ENCODE measurements at regions not wholly inside any gene's neighbourhood (a gene's known extent, or its start where the extent isn't known, plus 50 kb on each side); places are given as distances from the start of the nearest gene placed in this dataset.

- intact Hi-C loops (cut with DNase I), result no loop called here
Observed at GRCh38 chr11:82606738-82607137, 126.9 kb downstream of the FAM181B start.

DNA sequence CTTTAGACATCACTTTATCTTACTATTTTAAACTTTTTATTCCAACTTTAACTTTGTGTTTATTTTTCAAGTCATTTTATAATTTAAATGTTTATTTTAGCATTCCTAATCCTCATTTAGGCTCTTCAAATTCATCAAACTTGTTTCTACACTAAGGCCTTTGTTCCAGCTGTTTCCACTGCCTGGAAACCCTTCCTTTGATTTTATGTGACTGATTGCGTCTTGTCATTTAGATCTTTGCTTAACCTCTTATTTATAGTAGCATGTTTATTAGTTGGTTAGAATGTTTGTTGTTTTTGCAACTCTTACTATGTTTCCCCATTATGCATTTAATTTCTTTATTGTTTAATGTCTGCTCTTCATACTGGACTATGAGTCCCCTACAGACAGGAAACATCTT, 132.0 kb downstream of the FAM181B start:
- Histone ChIP-seq H3K4me1 (ENCODE audit: control insufficient read depth, insufficient read depth, low read length) (no peaks in the 10 kb centered on the region), H3K27me3 (ENCODE audit: control insufficient read depth, insufficient read depth) (no peaks in the 10 kb centered on the region), H3K4me3 (ENCODE audit: low read length) (no peak overlapping the region), H3K9me3 (ENCODE audit: control insufficient read depth, low read length) (no peaks in the 10 kb centered on the region), H3K27ac (ENCODE audit: low read length) (no peak overlapping the region)
- DNase-seq (no peak), ATAC-seq (no peak)
- 74% methylated on average over 1 of the region's 1 CpG for WGBS
- intact Hi-C loops (cut with DNase I), result no loop called here

More at GRCh38 chr11:82606738-82607137, 126.9 kb downstream of the FAM181B start:
- WGBS, result 84% methylated on average over 1 of the region's 1 CpG
- DNase-seq (no peak), ATAC-seq (no peak)
- no peak overlapping the region for H3K27ac ChIP-seq (ENCODE audit: low read length)
- H3K4me1 ChIP-seq (ENCODE audit: control insufficient read depth, insufficient read depth, low read length), result no peaks in the 10 kb centered on the region
- H3K4me3 ChIP-seq (ENCODE audit: low read length), result no peak overlapping the region
- no peaks in the 10 kb centered on the region for H3K9me3 ChIP-seq (ENCODE audit: control insufficient read depth, low read length)
- H3K27me3 ChIP-seq (ENCODE audit: control insufficient read depth, insufficient read depth), result no peaks in the 10 kb centered on the region

DNA sequence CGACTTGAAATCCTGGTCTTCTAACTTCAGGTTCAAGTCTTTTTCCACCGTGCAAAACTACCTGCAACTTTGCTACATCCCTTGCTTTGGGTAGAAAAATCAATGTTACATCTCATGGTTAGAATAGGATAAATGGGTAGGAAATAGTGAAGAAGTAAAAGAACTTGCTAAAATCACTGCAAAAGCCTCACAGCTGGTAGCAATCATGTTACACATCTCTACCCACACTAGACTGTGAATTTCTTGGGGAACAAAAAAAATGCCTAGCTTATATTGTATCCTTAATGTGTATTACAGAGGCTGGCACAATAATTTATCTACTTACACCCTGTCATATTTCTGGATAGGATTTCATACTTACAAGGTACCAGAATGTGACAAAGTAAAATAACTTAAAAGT, 133.8 kb downstream of the FAM181B start:
- 80% methylated on average over 2 of the region's 2 CpGs for WGBS
- ATAC-seq, result no peak
- intact Hi-C loops (cut with DNase I), result no loop called here

GRCh38 chr11:82586581-82586980, 147.1 kb downstream of the FAM181B start:
- Histone ChIP-seq H3K27me3 (ENCODE audit: control insufficient read depth, insufficient read depth) (no peaks in the 10 kb centered on the region), H3K4me3 (ENCODE audit: low read length) (no peak overlapping the region), H3K4me1 (ENCODE audit: control insufficient read depth, insufficient read depth, low read length) (no peaks in the 10 kb centered on the region), H3K9me3 (ENCODE audit: control insufficient read depth, low read length) (no peaks in the 10 kb centered on the region), H3K27ac (ENCODE audit: low read length) (no peak overlapping the region)
- no peak for ATAC-seq
- WGBS, result 54% methylated on average over 3 of the region's 3 CpGs
- intact Hi-C loops (cut with DNase I), result no loop called here
- DNase-seq, result no peak

More for the DNA sequence above, 133.8 kb downstream of the FAM181B start:
- Histone ChIP-seq H3K4me1 (ENCODE audit: control insufficient read depth, insufficient read depth, low read length) (no peaks in the 10 kb centered on the region), H3K4me3 (ENCODE audit: low read length) (no peak overlapping the region), H3K27me3 (ENCODE audit: control insufficient read depth, insufficient read depth) (no peaks in the 10 kb centered on the region), H3K9me3 (ENCODE audit: control insufficient read depth, low read length) (no peaks in the 10 kb centered on the region), H3K27ac (ENCODE audit: low read length) (no peak overlapping the region)
- DNase-seq, result no peak

GRCh38 chr11:82577246-82577645, 156.4 kb downstream of the FAM181B start:
- H3K9me3 ChIP-seq (ENCODE audit: control insufficient read depth, low read length), result no peaks in the 10 kb centered on the region
- H3K27ac ChIP-seq (ENCODE audit: low read length), result no peak overlapping the region
- 81% methylated on average over 5 of the region's 5 CpGs for WGBS
- ATAC-seq (no peak), DNase-seq (no peak)
- H3K27me3 ChIP-seq (ENCODE audit: control insufficient read depth, insufficient read depth), result no peaks in the 10 kb centered on the region
- intact Hi-C loops (cut with DNase I), result no loop called here
- H3K4me1 ChIP-seq (ENCODE audit: control insufficient read depth, insufficient read depth, low read length), result no peaks in the 10 kb centered on the region
- H3K4me3 ChIP-seq (ENCODE audit: low read length), result no peak overlapping the region

- no peak for ATAC-seq
- intact Hi-C loops (cut with DNase I), result no loop called here
Observed at GRCh38 chr11:82560836-82561235, 172.8 kb downstream of the FAM181B start.

GRCh38 chr11:82559609-82560008, 174.1 kb downstream of the FAM181B start:
- DNase-seq (no peak), ATAC-seq (no peak)
- Histone ChIP-seq H3K27ac (ENCODE audit: low read length) (no peak overlapping the region), H3K4me1 (ENCODE audit: control insufficient read depth, insufficient read depth, low read length) (no peaks in the 10 kb centered on the region), H3K27me3 (ENCODE audit: control insufficient read depth, insufficient read depth) (no peaks in the 10 kb centered on the region), H3K9me3 (ENCODE audit: control insufficient read depth, low read length) (no peaks in the 10 kb centered on the region), H3K4me3 (ENCODE audit: low read length) (no peak overlapping the region)
- WGBS, result 62% methylated on average over 2 of the region's 2 CpGs
- intact Hi-C loops (cut with DNase I), result no loop called here

More at GRCh38 chr11:82560836-82561235, 172.8 kb downstream of the FAM181B start:
- Histone ChIP-seq H3K27me3 (ENCODE audit: control insufficient read depth, insufficient read depth) (no peaks in the 10 kb centered on the region), H3K27ac (ENCODE audit: low read length) (no peak overlapping the region), H3K4me1 (ENCODE audit: control insufficient read depth, insufficient read depth, low read length) (no peaks in the 10 kb centered on the region), H3K9me3 (ENCODE audit: control insufficient read depth, low read length) (no peaks in the 10 kb centered on the region), H3K4me3 (ENCODE audit: low read length) (no peak overlapping the region)
- 51% methylated on average over 5 of the region's 5 CpGs for WGBS
- DNase-seq, result no peak

DNA sequence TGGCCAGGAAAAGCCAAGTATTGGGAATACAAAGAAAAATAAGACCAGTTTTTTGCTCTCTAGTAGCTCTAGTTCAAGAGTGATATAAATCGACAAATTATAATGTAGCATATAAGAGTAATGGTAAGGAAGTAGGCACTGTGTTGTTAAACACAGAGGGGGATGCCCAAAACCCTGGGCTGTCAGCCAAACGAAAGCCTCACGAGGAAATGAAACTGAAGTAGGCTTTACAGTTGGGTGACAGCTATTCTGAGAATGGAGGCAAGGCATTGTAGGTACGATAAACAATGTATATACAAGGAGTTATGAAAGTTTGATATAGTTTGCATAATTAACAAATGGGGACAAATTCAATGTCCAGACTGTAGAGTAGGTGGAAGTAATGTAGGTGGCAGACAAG, 176.4 kb downstream of the FAM181B start:
- no peak overlapping the region for H3K27ac ChIP-seq (ENCODE audit: low read length)
- intact Hi-C loops (cut with DNase I), result no loop called here
- no peak for ATAC-seq
- no peaks in the 10 kb centered on the region for H3K9me3 ChIP-seq (ENCODE audit: control insufficient read depth, low read length)
- no peaks in the 10 kb centered on the region for H3K27me3 ChIP-seq (ENCODE audit: control insufficient read depth, insufficient read depth)
- no peak overlapping the region for H3K4me3 ChIP-seq (ENCODE audit: low read length)
- H3K4me1 ChIP-seq (ENCODE audit: control insufficient read depth, insufficient read depth, low read length), result no peaks in the 10 kb centered on the region
- 69% methylated on average over 4 of the region's 4 CpGs for WGBS
- peak; percentile 15 to 62 (median 51) for DNase-seq

DNA sequence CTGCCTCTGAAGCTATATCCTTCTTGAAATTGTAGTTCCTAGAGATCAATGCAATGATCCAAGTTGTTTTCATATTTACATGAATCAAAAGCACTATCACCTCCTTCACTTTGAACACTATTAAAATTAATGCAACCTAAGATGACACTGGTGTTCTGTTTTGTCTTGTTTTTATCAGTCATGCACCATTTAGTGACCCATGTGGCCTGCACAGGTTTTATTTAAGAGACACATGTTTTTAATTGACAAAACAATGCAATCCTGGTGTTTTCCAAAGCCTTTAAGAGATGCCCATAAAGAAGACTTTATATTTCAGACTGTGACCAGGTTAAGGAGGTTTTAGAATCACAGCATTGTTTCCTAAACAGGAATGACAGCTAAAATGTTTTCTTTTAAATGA, 177.5 kb downstream of the FAM181B start:
- H3K27me3 ChIP-seq (ENCODE audit: control insufficient read depth, insufficient read depth), result no peaks in the 10 kb centered on the region
- no peak overlapping the region for H3K4me3 ChIP-seq (ENCODE audit: low read length)
- DNase-seq (no peak), ATAC-seq (no peak)
- no peaks in the 10 kb centered on the region for H3K4me1 ChIP-seq (ENCODE audit: control insufficient read depth, insufficient read depth, low read length)
- H3K9me3 ChIP-seq (ENCODE audit: control insufficient read depth, low read length), result no peaks in the 10 kb centered on the region
- no peak overlapping the region for H3K27ac ChIP-seq (ENCODE audit: low read length)
- intact Hi-C loops (cut with DNase I), result no loop called here

DNA sequence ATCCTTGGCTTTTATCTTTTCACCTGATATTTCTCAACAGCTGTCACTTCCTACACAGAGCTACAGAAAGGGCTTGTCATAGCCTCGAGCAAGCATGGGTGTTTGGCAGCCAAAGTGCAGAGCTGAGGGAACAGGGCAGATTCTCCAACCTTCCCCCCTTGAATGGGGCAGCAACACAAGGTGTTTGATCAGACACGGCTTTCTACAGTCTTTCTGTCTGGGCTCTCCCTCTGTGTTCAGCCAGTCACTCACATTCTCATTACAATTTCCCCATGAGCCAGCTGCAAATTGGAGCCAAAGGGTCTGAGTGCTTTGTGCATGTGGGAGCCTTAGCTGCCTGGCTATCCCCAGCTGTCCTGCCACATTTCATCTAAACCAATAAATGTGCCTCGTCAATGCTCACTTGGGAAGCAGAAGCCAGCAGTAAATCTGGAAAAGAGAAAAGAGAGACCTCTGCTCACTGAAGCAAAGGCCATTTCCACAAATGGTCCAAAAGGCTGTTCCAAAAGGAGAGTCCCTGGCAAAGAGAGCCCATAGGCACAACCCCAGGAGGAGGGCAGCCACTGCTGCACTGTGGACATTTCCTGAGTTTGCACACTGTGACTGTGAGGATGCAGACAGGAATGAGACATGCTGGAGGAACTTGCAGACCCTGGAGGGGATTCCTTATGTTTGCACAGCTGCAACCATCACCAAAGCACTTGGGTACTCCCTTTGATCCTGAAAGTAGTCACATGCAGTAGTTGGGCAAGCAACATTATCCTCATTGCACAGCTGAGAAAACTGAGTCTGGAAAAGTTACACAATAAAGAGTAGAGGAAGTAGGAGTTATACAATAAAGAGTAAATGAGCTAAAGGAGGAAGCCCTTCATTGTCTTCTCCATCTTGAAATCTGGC, 186.8 kb downstream of the FAM181B start:
- Histone ChIP-seq H3K27me3 (ENCODE audit: control insufficient read depth, insufficient read depth) (no peaks in the 10 kb centered on the region), H3K4me3 (ENCODE audit: low read length) (no peak overlapping the region), H3K9me3 (ENCODE audit: control insufficient read depth, low read length) (no peaks in the 10 kb centered on the region), H3K4me1 (ENCODE audit: control insufficient read depth, insufficient read depth, low read length) (no peaks in the 10 kb centered on the region), H3K27ac (ENCODE audit: low read length) (no peak overlapping the region)
- no peak for ATAC-seq
- 24% methylated on average over 3 of the region's 3 CpGs for WGBS
- intact Hi-C loops (cut with DNase I), result no loop called here
- no peak for DNase-seq

DNA sequence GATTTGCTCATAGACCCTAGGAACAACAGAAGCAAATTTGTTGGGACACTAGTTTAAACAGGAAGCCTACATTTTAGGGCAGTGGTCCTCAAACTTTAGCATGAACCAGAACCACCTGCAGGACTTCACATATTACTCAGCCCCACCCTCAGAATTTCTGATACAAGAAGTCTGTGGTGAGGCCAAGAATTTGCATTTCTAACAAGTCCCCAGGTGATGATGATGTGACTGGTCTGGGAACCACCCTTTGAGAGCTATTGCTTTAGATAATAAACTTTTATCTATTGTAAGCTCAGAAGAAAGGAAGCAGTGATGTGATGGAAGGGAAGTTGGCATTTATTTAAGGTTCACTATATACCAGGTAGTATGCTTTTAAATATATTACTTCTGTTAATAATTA, 194.0 kb downstream of the FAM181B start:
- no peak for ATAC-seq
- Histone ChIP-seq H3K4me1 (ENCODE audit: control insufficient read depth, insufficient read depth, low read length) (no peaks in the 10 kb centered on the region), H3K27ac (ENCODE audit: low read length) (no peak overlapping the region), H3K9me3 (ENCODE audit: control insufficient read depth, low read length) (no peaks in the 10 kb centered on the region), H3K4me3 (ENCODE audit: low read length) (no peak overlapping the region), H3K27me3 (ENCODE audit: control insufficient read depth, insufficient read depth) (no peaks in the 10 kb centered on the region)
- DNase-seq, result no peak
- intact Hi-C loops (cut with DNase I), result no loop called here

DNA sequence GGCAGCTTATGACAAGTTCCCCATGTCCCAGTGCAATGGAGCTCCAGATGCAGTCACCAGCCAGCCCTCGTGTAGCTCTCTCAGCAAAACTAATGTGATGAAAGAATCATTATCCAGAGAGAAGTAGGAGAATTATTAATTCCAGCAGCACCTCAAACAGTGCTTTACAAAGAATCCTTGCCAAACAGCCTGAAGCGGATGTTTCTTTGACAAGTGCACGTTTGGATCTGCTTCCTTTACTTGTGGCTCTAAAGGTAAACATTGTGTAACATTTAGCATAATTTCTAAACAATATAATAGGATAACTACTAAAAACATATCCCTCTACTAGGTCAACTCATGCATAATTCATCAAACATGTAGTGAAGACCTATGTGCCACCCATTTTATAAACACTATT, 197.0 kb downstream of the FAM181B start:
- no peak for DNase-seq
- no peak for ATAC-seq
- Histone ChIP-seq H3K4me1 (ENCODE audit: control insufficient read depth, insufficient read depth, low read length) (no peaks in the 10 kb centered on the region), H3K27ac (ENCODE audit: low read length) (no peak overlapping the region), H3K27me3 (ENCODE audit: control insufficient read depth, insufficient read depth) (no peaks in the 10 kb centered on the region), H3K4me3 (ENCODE audit: low read length) (no peak overlapping the region), H3K9me3 (ENCODE audit: control insufficient read depth, low read length) (no peaks in the 10 kb centered on the region)
- WGBS, result 64% methylated on average over 3 of the region's 3 CpGs
- intact Hi-C loops (cut with DNase I), result no loop called here
